ENCODE measurements at regions not wholly inside any gene's neighbourhood (a gene's known extent, or its start where the extent isn't known, plus 50 kb on each side); places are given as distances from the start of the nearest gene placed in this dataset.
"Not testable (repeated sequence)": the region's sequence is repeated elsewhere in the genome, so short reads cannot be mapped to it uniquely, and the experiment has no call there.

DNA sequence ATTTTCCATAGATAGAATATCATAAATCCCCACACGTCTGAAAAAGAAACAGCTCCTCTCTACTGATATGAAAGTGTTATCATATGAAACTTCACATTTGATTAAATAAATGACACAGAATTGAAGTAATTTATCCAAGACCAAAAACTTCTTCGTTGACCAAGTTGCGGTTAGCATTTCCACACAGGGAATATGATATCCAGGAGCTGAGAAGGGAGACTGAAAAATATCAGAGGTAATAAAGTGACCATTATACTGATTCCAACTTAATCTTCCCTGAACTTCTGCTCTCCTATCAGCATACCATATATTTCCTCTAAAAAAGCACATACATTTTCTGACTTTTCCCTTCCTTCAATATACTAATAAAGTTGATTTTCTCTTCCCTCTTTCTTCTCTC is 356.2 kb upstream of the CHST9 start:
- no peak for DNase-seq
- H3K9me3 ChIP-seq = no peaks in the 10 kb centered on the region
- intact Hi-C loops (cut with DNase I; ENCODE audit: low total_unique reads) = no loop called here
- TF ChIP-seq POLR2A (IDR thresholded peaks at IDR 0.05) = no peak
- TF ChIP-seq, protein P1, sequence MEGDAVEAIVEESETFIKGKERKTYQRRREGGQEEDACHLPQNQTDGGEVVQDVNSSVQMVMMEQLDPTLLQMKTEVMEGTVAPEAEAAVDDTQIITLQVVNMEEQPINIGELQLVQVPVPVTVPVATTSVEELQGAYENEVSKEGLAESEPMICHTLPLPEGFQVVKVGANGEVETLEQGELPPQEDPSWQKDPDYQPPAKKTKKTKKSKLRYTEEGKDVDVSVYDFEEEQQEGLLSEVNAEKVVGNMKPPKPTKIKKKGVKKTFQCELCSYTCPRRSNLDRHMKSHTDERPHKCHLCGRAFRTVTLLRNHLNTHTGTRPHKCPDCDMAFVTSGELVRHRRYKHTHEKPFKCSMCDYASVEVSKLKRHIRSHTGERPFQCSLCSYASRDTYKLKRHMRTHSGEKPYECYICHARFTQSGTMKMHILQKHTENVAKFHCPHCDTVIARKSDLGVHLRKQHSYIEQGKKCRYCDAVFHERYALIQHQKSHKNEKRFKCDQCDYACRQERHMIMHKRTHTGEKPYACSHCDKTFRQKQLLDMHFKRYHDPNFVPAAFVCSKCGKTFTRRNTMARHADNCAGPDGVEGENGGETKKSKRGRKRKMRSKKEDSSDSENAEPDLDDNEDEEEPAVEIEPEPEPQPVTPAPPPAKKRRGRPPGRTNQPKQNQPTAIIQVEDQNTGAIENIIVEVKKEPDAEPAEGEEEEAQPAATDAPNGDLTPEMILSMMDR (IDR thresholded peaks at IDR 0.05) = no peak
- H3K4me3 ChIP-seq = no peak overlapping the region
- H3K4me1 ChIP-seq = no peaks in the 10 kb centered on the region
- no peaks in the 10 kb centered on the region for H3K36me3 ChIP-seq
- no peaks in the 10 kb centered on the region for H3K27me3 ChIP-seq
- no peak overlapping the region for H3K27ac ChIP-seq

- TF ChIP-seq POLR2A (IDR thresholded peaks at IDR 0.05) = no peak
- TF ChIP-seq, protein P1 (IDR thresholded peaks at IDR 0.05) = no peak
These were observed 355.0 kb upstream of the CHST9 start for GRCh38 chr18:27540111-27540510.

DNA sequence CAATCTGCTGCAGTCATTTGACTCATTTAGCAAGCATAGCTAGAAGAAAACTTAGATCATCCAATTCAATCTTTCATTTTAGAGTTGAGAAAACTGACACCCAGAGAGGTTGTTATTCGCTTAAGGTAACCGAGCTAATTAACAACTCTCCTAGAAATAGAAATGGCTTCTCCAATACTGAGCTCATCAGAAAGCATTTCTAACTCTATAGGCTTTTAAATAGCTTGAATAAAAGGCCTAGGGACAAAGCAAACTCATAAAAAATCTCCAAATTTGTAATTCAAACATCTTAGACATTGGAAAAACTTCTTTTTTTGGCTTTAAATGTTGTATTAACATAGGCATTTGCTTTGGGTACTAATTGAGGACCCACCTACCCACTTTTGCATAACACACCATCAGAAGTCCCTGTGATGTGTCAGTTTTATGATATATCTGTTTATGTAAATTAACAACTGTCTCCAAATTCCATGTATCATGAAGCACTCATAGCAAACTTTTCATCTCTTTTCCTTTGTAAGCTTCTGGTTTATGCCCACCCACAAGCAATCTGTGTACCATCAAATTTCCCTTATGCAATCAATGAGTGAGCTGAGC is 343.9 kb upstream of the CHST9 start:
- DNase-seq = no peak
- H3K36me3 ChIP-seq = no peaks in the 10 kb centered on the region
- no peak overlapping the region for H3K27ac ChIP-seq
- no peak overlapping the region for H3K4me3 ChIP-seq
- TF ChIP-seq, protein P1 (IDR thresholded peaks at IDR 0.05) = no peak
- no peak for TF ChIP-seq POLR2A (IDR thresholded peaks at IDR 0.05)
- H3K4me1 ChIP-seq = no peaks in the 10 kb centered on the region
- intact Hi-C loops (cut with DNase I; ENCODE audit: low total_unique reads) = no loop called here
- H3K9me3 ChIP-seq = no peaks in the 10 kb centered on the region
- no peaks in the 10 kb centered on the region for H3K27me3 ChIP-seq

More at GRCh38 chr18:27540111-27540510, 355.0 kb upstream of the CHST9 start:
- no peak overlapping the region for H3K27ac ChIP-seq
- DNase-seq = no peak
- H3K4me3 ChIP-seq = no peak overlapping the region
- no peaks in the 10 kb centered on the region for H3K9me3 ChIP-seq
- H3K36me3 ChIP-seq = no peaks in the 10 kb centered on the region
- no peaks in the 10 kb centered on the region for H3K27me3 ChIP-seq
- intact Hi-C loops (cut with DNase I; ENCODE audit: low total_unique reads) = no loop called here
- no peaks in the 10 kb centered on the region for H3K4me1 ChIP-seq

GRCh38 chr18:27527856-27528255 is 342.7 kb upstream of the CHST9 start:
- intact Hi-C loops (cut with DNase I; ENCODE audit: low total_unique reads) = no loop called here
- TF ChIP-seq, protein P1 (IDR thresholded peaks at IDR 0.05) = no peak

DNA sequence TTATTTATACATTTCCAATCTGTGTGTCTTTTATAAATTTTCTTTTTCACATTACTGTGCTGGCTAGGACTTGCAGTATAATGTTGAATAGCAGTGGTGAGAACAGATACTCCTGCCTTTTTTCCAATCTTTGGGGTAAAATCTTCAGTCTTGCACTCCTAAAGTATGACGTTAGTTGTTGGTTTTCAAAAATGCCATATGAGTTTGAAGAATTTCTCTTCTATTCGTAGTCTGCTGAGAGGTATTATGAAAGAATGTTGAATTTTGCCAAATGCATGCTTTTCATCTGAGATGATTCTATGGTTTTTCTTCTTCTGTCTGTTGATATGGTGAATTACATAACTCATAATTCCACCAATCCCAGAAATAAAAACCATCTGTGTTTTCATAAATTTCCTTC is 335.3 kb upstream of the CHST9 start:
- no peaks in the 10 kb centered on the region for H3K27me3 ChIP-seq
- no peaks in the 10 kb centered on the region for H3K4me1 ChIP-seq
- H3K9me3 ChIP-seq = no peaks in the 10 kb centered on the region
- H3K4me3 ChIP-seq = no peak overlapping the region
- no peak overlapping the region for H3K27ac ChIP-seq
- intact Hi-C loops (cut with DNase I; ENCODE audit: low total_unique reads) = no loop called here
- H3K36me3 ChIP-seq = no peaks in the 10 kb centered on the region
- TF ChIP-seq, protein P1 (IDR thresholded peaks at IDR 0.05) = no peak
- no peak for TF ChIP-seq POLR2A (IDR thresholded peaks at IDR 0.05)
- DNase-seq = no peak

More at GRCh38 chr18:27527856-27528255, 342.7 kb upstream of the CHST9 start:
- DNase-seq = no peak
- Histone ChIP-seq H3K36me3 (no peaks in the 10 kb centered on the region), H3K4me1 (no peaks in the 10 kb centered on the region), H3K27ac (no peak overlapping the region), H3K4me3 (no peak overlapping the region), H3K27me3 (no peaks in the 10 kb centered on the region), H3K9me3 (no peaks in the 10 kb centered on the region)

DNA sequence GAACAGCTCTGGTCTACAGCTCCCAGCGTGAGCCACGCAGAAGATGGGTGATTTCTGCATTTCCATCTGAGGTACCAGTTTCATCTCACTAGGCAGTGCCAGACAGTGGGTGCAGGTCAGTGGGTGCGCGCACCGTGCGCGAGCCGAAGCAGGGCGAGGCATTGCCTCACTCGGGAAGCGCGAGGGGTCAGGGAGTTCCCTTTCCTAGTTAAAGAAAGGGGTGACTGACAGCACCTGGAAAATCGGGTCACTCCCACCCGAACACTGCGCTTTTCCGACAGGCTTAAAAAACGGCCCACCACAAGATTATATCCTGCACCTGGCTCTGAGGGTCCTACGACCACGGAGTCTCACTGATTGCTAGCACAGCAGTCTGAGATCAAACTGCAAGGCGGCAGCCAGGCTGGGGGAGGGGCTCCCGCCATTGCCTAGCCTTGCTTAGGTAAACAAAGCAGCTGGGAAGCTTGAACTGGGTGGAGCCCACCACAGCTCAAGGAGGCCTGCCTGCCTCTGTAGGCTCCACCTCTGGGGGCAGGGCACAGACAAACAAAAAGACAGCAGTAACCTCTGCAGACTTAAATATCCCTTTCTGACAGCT is 325.0 kb upstream of the CHST9 start:
- H3K4me3 ChIP-seq; H3K4me1 ChIP-seq; DNase-seq; H3K27ac ChIP-seq; H3K27me3 ChIP-seq; H3K9me3 ChIP-seq; H3K36me3 ChIP-seq; intact Hi-C loops (cut with DNase I; ENCODE audit: low total_unique reads): not testable (repeated sequence)

All from uterus (tissue), 3 donors.